Common myeloid progenitor, CD34-positive (primary cell): ENCODE measurements at regions not wholly inside any gene's neighbourhood (a gene's known extent, or its start where the extent isn't known, plus 50 kb on each side); places are given as distances from the start of the nearest gene placed in this dataset.

ENCODE experiments used
- CTCF ChIA-PET: fragments of 350-600 bp; sonication (Branson Sonifier 250); formaldehyde crosslinking; loops from one replicate; lab custom pipeline; 2021; ENCODE audit warnings: antibody characterized with exemption; lab: Charles Lee
- POLR2A ChIA-PET: fragments of 350-600 bp; sonication (Branson Sonifier 250); formaldehyde crosslinking; loops from one replicate; lab custom pipeline; 2021; ENCODE audit warnings: antibody characterized with exemption; lab: Charles Lee
- DNase-seq, 3 donors: peaks; one replicate each; pipeline versions ENCODE4 v3.0.0 to v3.0.0-alpha.2; 2013
- H3K27ac ChIP-seq, 2 experiments: 1 replicate in 1 of 2; 2 replicates in 1 of 2; pipeline ENCODE4 v1.7.0; 2013; ENCODE audit warnings: inconsistent platforms in 2 of 2, low read length in 2 of 2, mild to moderate bottlenecking in 2 of 2, low read depth in 1 of 2, moderate library complexity in 1 of 2; ENCODE audit not compliant: severe bottlenecking in 2 of 2, insufficient read depth in 1 of 2, poor library complexity in 1 of 2
- H3K27me3 ChIP-seq, 5 experiments: replicated peaks in 2 of 5; 1 replicate in 3 of 5; 2 replicates in 2 of 5; pipeline versions ENCODE4 v1.6.1 to v1.7.0; 2013; ENCODE audit warnings: low read length in 4 of 5, mild to moderate bottlenecking in 2 of 5, moderate library complexity in 2 of 5, inconsistent platforms in 1 of 5; ENCODE audit not compliant: insufficient read depth in 5 of 5, control insufficient read depth in 4 of 5
- H3K36me3 ChIP-seq, 4 experiments: 1 replicate in 2 of 4; 2 replicates in 2 of 4; pipeline versions ENCODE4 v1.6.1 to v1.7.0; 2013; ENCODE audit warnings: low read length in 3 of 4, control low read depth in 1 of 4, mild to moderate bottlenecking in 1 of 4; ENCODE audit not compliant: control insufficient read depth in 4 of 4, insufficient read depth in 4 of 4
- H3K4me1 ChIP-seq, 4 experiments: 1 replicate in 3 of 4; 2 replicates in 1 of 4; pipeline versions ENCODE4 v1.6.1 to v1.7.1; 2013; ENCODE audit warnings: low read length in 3 of 4, mild to moderate bottlenecking in 3 of 4, control low read depth in 1 of 4, inconsistent platforms in 1 of 4, moderate library complexity in 1 of 4; ENCODE audit not compliant: control insufficient read depth in 4 of 4, insufficient read depth in 4 of 4; ENCODE audit errors: control extremely low read depth in 1 of 4
- H3K4me3 ChIP-seq, 7 experiments: 1 replicate in 4 of 7; 2 replicates in 3 of 7; pipeline versions ENCODE4 v1.5.1 to v1.7.0; 2013; ENCODE audit warnings: mild to moderate bottlenecking in 7 of 7, low read length in 6 of 7, moderate library complexity in 6 of 7, inconsistent platforms in 2 of 7, low read depth in 2 of 7, control low read depth in 1 of 7; ENCODE audit not compliant: insufficient read depth in 4 of 7, control insufficient read depth in 1 of 7; ENCODE audit errors: extremely low read depth in 1 of 7
- H3K9me3 ChIP-seq, 5 experiments: 1 replicate in 4 of 5; 2 replicates in 1 of 5; pipeline versions ENCODE4 v1.6.1 to v1.7.1; 2013; ENCODE audit warnings: low read length in 4 of 5, mild to moderate bottlenecking in 2 of 5, inconsistent platforms in 1 of 5, low read depth in 1 of 5, moderate library complexity in 1 of 5; ENCODE audit not compliant: control insufficient read depth in 4 of 5, insufficient read depth in 2 of 5; ENCODE audit errors: control extremely low read depth in 1 of 5
- WGBS: methylation state at CpG from one replicate; pipeline ENCODE4 v1.1.5; 2013; ENCODE audit not compliant: insufficient coverage; 5-methylcytosine and 5-hydroxymethylcytosine counted together

GRCh38 chr9:82342046-82342445 lies 353.5 kb downstream of the SPATA31D1 start:
- H3K9me3 ChIP-seq: peaks cover 0 to 13% (median 7%) of the 10 kb centered on the region in 5 experiments

GRCh38 chr9:82346040-82346439 lies 357.5 kb downstream of the SPATA31D1 start:
- 83% methylated on average over 2 of the region's 2 CpGs for WGBS
- Histone ChIP-seq H3K4me1 (peaks cover 0 to 5% (median 0%) of the 10 kb centered on the region in 4 experiments), H3K27me3 (no peaks in the 10 kb centered on the region), H3K9me3 (peaks cover 3 to 16% (median 7%) of the 10 kb centered on the region in 5 experiments), H3K4me3 (no peak overlapping the region), H3K36me3 (no peaks in the 10 kb centered on the region), H3K27ac (no peak overlapping the region)
- ChIA-PET CTCF (no interaction called here), POLR2A (no interaction called here)
- DNase-seq: no peak

More at GRCh38 chr9:82342046-82342445, 353.5 kb downstream of the SPATA31D1 start:
- Histone ChIP-seq H3K36me3 (no peaks in the 10 kb centered on the region), H3K27me3 (no peaks in the 10 kb centered on the region), H3K4me1 (peaks cover 2 to 21% (median 7%) of the 10 kb centered on the region in 4 experiments), H3K4me3 (no peak overlapping the region), H3K27ac (no peak overlapping the region)
- ChIA-PET CTCF (no interaction called here), POLR2A (interaction anchor here (0.6 kb wide), 1 partner anchor 153 kb away, joined by 3 read pairs; no protein-coding TSS in a partner anchor)
- peak in 1 of 3 donors; percentile 8 for DNase-seq
- 0% methylated on average over 1 of the region's 2 CpGs for WGBS

DNA sequence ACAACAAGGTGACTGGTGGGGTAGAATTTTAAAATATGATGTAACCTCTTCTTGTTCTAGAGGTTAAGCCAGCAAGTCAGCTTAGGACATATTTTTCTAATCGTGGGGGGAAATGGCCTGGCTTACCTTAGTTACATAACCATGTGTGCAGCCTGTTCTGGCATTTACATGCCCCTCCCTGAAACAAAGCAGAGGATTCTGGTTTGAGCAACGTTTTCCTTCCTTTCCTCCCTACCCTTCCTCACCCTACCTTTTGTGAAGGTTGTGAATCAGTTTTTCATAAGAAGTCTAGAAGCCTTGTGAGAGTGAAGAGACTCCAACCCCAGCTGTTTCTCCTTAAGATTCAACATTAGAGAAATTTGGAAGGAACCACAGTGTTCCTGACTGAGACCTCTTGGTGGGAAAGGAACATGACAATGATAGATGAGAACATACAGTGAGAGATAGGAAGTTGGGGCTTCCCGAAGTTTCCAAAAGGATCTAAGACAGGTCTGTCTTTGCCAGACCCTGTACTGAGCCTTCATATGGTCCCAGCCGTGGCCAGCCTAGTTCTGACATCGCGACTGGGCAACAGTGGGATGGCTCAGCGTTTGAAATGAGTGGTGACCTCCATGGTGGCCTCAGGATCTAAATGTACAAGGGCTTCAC lies 365.2 kb downstream of the SPATA31D1 start:
- peaks cover 0 to 11% (median 2%) of the 10 kb centered on the region in 4 experiments for H3K4me1 ChIP-seq
- H3K36me3 ChIP-seq: no peaks in the 10 kb centered on the region
- H3K27me3 ChIP-seq: no peaks in the 10 kb centered on the region
- ChIA-PET CTCF (no interaction called here), POLR2A (no interaction called here)
- no peak overlapping the region for H3K4me3 ChIP-seq
- 99% methylated on average over 5 of the region's 7 CpGs for WGBS
- DNase-seq: no peak
- no peak overlapping the region for H3K27ac ChIP-seq
- H3K9me3 ChIP-seq: peaks cover 0 to under 1% (median 0%) of the 10 kb centered on the region in 5 experiments

GRCh38 chr9:82354279-82354659 lies 365.7 kb downstream of the SPATA31D1 start:
- POLR2A ChIA-PET: no interaction called here
- DNase-seq: no peak
- 100% methylated on average over 1 of the region's 2 CpGs for WGBS
- no peak overlapping the region for H3K27ac ChIP-seq
- no peaks in the 10 kb centered on the region for H3K27me3 ChIP-seq
- peaks cover 0 to 11% (median 2%) of the 10 kb centered on the region in 4 experiments for H3K4me1 ChIP-seq
- CTCF ChIA-PET: no interaction called here
- H3K9me3 ChIP-seq: no peaks in the 10 kb centered on the region
- no peak overlapping the region for H3K4me3 ChIP-seq
- H3K36me3 ChIP-seq: no peaks in the 10 kb centered on the region

- Histone ChIP-seq H3K4me3 (no peak overlapping the region), H3K4me1 (peaks cover 0 to 11% (median 2%) of the 10 kb centered on the region in 4 experiments), H3K36me3 (no peaks in the 10 kb centered on the region), H3K27ac (no peak overlapping the region), H3K9me3 (no peaks in the 10 kb centered on the region), H3K27me3 (no peaks in the 10 kb centered on the region)
- ChIA-PET POLR2A (no interaction called here), CTCF (interaction anchor here (1.6 kb wide), 1 partner anchor 24 kb away, joined by 3 read pairs; no protein-coding TSS in a partner anchor)
- DNase-seq: no peak
- WGBS: no CpG with 5 or more reads among the region's 2 CpGs
These were observed 367.6 kb downstream of the SPATA31D1 start for GRCh38 chr9:82356131-82356530.

DNA sequence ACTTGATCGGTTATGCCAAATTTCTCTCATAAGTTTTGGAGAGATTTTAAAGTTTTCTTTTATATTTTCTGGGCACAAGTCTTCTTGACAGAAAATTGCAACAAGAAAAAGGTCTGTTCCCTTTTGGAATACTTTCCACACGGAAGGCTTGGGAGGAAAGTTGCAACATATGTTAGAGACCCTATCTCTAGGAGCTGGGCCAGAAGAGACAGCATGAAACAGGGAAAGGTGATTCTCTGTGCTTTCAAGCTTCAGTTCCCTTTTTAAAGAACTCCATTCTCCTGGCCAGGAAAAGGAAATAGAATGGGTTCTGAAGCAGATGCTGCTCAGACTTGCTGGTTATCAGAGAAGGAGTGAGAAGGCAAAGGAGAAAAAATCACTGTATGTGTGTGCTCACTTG lies 368.3 kb downstream of the SPATA31D1 start:
- Histone ChIP-seq H3K4me1 (peaks cover 0 to 11% (median 2%) of the 10 kb centered on the region in 4 experiments), H3K9me3 (no peaks in the 10 kb centered on the region), H3K27me3 (no peaks in the 10 kb centered on the region), H3K4me3 (no peak overlapping the region), H3K36me3 (no peaks in the 10 kb centered on the region), H3K27ac (no peak overlapping the region)
- ChIA-PET POLR2A (no interaction called here), CTCF (interaction anchor here (1.6 kb wide), 1 partner anchor 25 kb away, joined by 3 read pairs; no protein-coding TSS in a partner anchor)
- WGBS: 8% methylated on average over 1 of the region's 2 CpGs
- no peak for DNase-seq

GRCh38 chr9:82363198-82363597 lies 374.6 kb downstream of the SPATA31D1 start:
- 30% methylated on average over 2 of the region's 5 CpGs for WGBS
- no peak for DNase-seq
- H3K27ac ChIP-seq: no peak overlapping the region
- no peaks in the 10 kb centered on the region for H3K9me3 ChIP-seq
- H3K36me3 ChIP-seq: no peaks in the 10 kb centered on the region
- no peak overlapping the region for H3K4me3 ChIP-seq
- H3K4me1 ChIP-seq: no peaks in the 10 kb centered on the region
- no peaks in the 10 kb centered on the region for H3K27me3 ChIP-seq
- ChIA-PET CTCF (no interaction called here), POLR2A (no interaction called here)
